GM21381 (cell line): ENCODE measurements at regions not wholly inside any gene's neighbourhood (a gene's known extent, or its start where the extent isn't known, plus 50 kb on each side); places are given as distances from the start of the nearest gene placed in this dataset.
"Not testable (repeated sequence)": the region's sequence is repeated elsewhere in the genome, so short reads cannot be mapped to it uniquely, and the experiment has no call there.

Experiments
- ATAC-seq: cut with Tn5 transposase; IDR thresholded peaks from one replicate; pipeline ENCODE4 v1.9.1; 2021; ENCODE audit warnings: mild to moderate bottlenecking, moderate library complexity; ENCODE audit not compliant: unreplicated experiment

- ATAC-seq, result no peak
Observed at GRCh38 chr7:132030086-132030568, 473.7 kb upstream of the PODXL start.

- no peak for ATAC-seq
Observed at GRCh38 chr7:132029369-132030085, 473.1 kb upstream of the PODXL start.

- no peak for ATAC-seq
Observed at GRCh38 chr7:132028144-132028920, 471.9 kb upstream of the PODXL start.

DNA sequence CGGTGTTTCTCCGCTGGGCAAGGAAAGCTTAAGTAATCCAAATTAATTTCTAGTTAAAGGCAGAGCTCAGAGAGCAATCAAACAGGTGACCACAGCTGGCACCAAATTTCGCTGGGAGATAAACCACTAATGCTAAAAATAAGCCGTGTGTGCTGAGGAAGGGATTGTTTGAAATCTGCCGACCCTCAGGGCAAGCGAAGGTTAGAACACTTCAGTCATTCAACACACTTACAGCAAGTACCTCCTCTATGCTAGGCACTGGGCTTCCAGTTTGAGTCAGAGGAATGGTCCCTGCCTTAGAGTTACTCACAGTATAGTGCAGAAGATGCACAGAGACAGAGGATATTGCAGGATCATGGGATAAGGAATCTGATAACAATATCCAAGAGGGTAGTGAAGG lies 467.9 kb upstream of the PODXL start:
- no peak for ATAC-seq

DNA sequence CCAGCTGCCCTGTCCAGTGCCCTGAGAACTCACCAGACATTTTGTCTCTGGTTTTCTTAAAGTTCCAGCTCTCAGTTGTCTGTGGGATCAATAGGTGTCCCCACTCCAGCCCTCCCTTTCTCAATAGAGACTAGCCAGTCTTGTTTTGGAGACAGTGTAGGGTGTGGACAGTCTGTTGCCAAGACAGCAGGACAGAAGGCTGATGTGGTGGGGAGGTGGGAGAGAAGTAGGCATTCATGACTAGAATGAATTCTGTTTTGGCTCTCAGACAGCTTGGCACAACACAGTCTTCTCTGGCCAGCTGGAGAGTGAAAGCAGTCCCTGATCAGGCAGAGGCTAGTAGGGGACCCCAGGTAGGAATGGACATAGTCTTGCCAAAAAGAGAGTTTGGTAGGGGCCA lies 467.0 kb upstream of the PODXL start:
- no peak for ATAC-seq

DNA sequence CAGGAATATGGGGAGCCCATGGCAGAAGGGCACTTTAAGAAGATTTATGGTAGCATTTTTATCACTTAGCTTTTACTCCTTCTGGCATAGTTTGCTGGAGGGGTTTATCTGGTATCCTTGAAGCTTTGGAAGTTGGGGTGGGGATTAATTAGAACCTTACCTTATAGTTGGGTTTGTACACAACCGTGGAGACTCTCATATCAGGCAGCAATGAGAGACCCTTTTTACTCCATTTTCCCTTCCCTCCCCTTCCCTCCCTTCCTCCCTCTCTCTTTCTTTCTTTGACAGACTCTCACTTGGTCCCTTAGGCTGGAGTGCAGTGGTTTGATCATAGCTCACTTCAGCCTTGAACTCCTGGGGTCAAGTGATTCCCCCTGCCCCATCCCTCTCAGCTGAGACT lies 465.8 kb upstream of the PODXL start:
- ATAC-seq, result no peak

DNA sequence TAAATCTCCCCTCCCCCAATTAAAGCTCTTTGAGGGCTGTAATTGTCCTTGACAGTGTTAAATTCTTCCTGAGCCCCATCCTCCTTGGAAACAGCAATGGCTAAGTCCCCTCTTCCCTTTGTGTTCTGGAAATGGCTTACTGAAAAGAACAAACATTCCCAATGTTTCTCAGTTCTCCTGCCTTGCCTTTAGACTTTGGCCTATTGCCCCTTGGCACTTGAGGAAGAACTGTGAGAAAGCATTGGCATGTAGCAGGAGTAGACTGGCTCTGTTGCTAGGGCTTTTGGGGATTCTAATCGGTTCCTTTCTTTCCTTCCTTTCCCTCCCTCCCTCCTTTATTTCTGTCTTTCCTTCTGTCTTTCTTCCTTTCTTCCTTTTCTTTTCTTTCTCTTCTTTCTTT lies 463.3 kb upstream of the PODXL start:
- ATAC-seq, result no peak

DNA sequence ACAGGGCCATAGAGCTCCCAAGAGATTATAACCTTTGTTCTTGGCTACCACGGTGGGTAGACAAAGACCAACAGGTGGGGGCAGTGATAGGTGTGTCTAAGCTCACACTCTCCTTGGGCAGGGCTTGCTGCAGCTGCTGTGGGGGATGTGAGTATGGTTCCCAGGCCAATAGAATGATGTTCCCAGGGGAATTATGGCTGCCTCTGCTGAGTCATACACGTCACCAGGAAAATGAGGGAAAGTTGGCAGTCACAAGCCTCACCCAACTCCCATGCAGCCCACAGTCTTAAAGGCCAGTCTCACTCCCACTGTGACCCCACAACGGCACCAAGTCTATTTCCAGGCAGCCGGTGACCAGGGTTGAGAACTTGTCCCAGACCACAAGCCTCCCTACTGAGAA lies 453.4 kb upstream of the PODXL start:
- ATAC-seq, result no peak

DNA sequence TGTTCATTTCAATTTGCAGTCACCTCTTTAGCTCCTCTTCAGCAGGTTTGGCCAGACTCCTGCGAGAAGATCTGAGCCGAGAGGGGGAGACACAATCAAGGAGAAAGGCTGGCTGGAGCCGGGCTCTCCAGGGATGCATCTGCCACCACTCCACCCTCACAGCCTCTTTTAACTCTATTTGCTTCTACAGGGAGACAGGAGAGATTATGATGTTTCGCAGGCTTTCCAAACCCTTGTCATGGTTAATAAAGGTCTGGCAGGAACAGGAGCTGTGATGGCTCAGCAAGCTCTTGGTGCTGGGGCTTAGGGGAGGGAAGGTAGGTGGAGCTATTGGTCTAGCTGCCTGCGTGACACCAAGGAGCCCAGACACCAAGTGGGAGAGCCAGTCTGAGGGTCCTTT lies 448.1 kb upstream of the PODXL start:
- no peak for ATAC-seq

DNA sequence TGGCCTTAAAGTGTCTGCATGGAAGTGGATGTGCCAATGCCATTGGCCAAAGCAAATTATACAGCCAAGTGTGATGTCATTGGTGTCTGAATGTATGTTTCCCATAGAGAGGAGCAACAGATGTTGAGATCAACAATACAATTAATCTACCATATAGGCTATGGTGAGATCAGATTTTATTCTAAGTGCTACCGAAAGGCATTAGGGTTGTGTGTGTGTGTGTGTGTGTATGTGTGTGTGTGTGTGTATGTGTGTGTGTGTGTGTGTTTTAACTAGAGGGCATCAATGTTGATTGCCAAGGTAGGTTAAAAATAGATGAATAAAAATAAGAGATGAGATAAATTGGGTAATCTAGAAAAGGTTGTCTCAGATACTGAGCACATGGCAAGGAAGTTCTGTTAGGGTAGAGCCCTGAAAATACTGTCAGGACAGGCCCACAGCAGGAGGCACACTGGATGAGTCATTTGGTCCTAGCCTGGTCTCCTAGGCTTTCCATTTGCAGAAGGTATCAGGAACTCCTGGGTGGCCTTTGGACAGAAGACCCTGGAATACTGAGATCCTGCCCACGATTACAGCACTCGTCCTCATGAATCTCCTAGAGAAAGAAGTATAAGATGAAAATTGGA lies 446.0 kb upstream of the PODXL start:
- ATAC-seq, result no peak

GRCh38 chr7:132001146-132001545 lies 444.7 kb upstream of the PODXL start:
- no peak for ATAC-seq

GRCh38 chr7:131999193-131999592 lies 442.8 kb upstream of the PODXL start:
- no peak for ATAC-seq

DNA sequence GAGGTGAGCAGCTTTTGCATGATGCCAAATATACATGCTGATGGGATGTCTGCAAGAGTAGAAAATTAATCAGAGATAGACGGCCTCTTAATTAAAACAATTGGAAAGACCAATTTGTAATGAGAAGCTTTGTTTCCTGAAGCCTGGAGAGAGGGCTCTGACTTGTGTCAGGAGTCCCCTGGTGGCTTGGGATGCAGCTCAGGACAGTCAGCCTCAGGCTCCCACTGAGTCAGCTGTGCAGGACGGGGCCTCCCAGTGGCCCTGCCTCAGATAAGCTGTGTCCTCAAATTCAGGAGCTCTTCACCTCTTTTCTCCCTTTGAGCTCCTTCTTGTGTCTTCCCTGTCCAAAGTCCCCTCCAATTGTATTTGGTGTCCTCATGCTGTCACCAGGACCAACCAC lies 438.9 kb upstream of the PODXL start:
- ATAC-seq, result no peak

- not testable (repeated sequence) for ATAC-seq
Observed at GRCh38 chr7:131981069-131981468, 424.6 kb upstream of the PODXL start.

- ATAC-seq, result not testable (repeated sequence)
Observed at GRCh38 chr7:131978118-131978517, 421.7 kb upstream of the PODXL start.

- ATAC-seq, result no peak
Observed at GRCh38 chr7:131976411-131976810, 420.0 kb upstream of the PODXL start.

- no peak for ATAC-seq
Observed at GRCh38 chr7:131974671-131975070, 418.2 kb upstream of the PODXL start.

DNA sequence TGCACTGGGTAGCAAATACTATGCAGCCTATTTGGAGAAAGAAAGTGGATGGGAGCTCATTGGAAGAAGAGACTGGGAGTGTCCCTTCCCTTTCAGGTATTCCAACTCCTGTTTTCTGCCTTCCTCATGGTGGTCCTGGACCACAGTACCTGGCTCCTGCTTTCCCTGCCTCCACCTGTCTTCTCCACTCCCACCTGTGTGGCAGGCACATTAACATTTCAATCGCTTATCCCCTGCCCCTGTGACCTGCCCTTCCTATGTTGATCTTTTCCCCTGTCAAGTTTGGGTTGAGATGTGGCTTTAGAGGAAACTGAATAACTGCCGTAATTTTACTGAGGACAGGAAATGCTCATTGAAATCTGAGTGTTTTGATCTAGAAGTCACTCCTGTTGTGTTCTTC lies 415.8 kb upstream of the PODXL start:
- ATAC-seq, result no peak

DNA sequence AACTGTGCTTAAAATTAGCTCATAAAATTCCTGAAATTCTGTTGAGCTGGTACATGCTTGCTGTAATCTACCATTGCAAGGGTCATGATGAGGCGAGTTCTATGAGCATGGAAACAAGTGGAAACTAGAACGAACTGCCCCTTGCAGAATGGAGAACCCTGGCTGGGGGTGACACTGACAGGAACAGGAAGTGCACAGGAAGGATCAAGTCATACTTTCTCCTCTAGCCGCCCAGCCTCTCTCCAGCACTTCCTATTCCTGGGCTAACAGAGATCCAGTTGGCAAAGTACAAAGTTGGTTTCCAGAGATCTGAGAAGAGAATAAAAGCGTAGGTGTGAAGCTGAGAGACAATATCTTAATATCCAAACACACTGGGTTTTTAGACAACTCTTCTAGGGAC lies 414.2 kb upstream of the PODXL start:
- ATAC-seq, result no peak

DNA sequence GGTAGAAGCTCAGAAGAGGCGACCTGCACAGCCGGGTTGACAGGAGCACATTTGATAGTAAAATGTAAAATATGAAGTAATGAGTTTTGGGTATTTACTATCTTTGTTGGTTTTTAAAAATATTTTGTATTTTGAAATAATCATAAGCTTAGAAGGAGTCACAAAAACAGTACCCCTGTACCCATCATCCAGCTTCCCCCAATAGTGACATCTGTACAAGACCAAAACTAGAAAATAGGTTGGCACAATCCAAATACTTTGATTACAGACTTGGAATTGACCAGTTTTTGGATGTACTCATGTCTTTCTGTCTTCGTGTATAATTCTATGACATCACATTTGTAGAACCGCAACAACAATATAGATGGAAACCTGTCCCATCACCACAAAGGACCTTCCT lies 413.1 kb upstream of the PODXL start:
- ATAC-seq, result no peak

DNA sequence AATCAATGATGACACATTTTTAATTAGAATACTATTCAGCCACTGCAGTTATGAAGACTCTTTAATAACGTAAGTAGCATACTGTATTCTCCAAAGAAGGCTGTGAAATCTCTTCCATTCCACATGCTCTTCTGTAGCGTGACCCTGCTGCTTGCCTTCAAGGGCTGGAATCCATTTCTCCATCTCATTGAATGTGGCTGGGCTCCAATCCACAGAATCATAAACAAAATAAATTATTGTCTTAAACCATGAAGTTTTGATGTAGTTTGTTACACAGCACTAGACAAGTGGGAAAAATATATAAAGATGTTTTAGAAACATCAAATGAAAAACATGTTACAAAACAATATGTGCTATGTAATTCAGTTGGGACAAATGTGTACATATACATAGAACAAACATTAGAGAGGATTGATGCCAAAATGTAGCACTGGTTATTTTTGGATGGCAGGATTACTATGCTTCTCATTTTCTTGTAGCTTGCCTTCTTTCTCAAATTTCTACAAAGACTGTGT lies 410.8 kb upstream of the PODXL start:
- ATAC-seq, result no peak

- no peak for ATAC-seq
Observed at GRCh38 chr7:131964203-131964602, 407.8 kb upstream of the PODXL start.
